BLaER1 treated with 17β-estradiol and CSF1 and Interleukin-3, amounts not matched to agents 10 nM and 100 nM (cell line): ENCODE measurements at regions not wholly inside any gene's neighbourhood (a gene's known extent, or its start where the extent isn't known, plus 50 kb on each side); places are given as distances from the start of the nearest gene placed in this dataset.

ENCODE experiments used
- H3K27ac ChIP-seq, 11 experiments: shearing (Covaris generic); formaldehyde crosslinking; 2 replicates each; pipeline ENCODE4 v1.8.1; 2022
- H3K27me3 ChIP-seq, 11 experiments: shearing (Covaris generic); formaldehyde crosslinking; 2 replicates each; pipeline ENCODE4 v1.8.1; 2022
- H3K36me3 ChIP-seq, 11 experiments: shearing (Covaris generic); formaldehyde crosslinking; 2 replicates each; pipeline ENCODE4 v1.8.1; 2022
- H3K4me1 ChIP-seq, 10 experiments: shearing (Covaris generic); formaldehyde crosslinking; 2 replicates each; pipeline ENCODE4 v1.8.1; 2022
- H3K4me2 ChIP-seq, 11 experiments: shearing (Covaris generic); formaldehyde crosslinking; 2 replicates each; pipeline ENCODE4 v1.8.1; 2022
- H3K4me3 ChIP-seq, 10 experiments: shearing (Covaris generic); formaldehyde crosslinking; 2 replicates each; pipeline ENCODE4 v1.8.1; 2022
- H3K9ac ChIP-seq, 11 experiments: shearing (Covaris generic); formaldehyde crosslinking; 2 replicates each; pipeline ENCODE4 v1.8.1; 2022
- H3K9me3 ChIP-seq, 11 experiments: shearing (Covaris generic); formaldehyde crosslinking; replicated peaks in 1 of 11; 2 replicates each; pipeline ENCODE4 v1.8.1; 2022
- H4K20me1 ChIP-seq, 11 experiments: shearing (Covaris generic); formaldehyde crosslinking; 2 replicates each; pipeline ENCODE4 v1.8.1; 2022
- Cebpa-rat ChIP-seq, 11 experiments: shearing (Covaris generic); IDR thresholded peaks; 2 replicates each; pipeline ENCODE4 v1.8.1; 2022

DNA sequence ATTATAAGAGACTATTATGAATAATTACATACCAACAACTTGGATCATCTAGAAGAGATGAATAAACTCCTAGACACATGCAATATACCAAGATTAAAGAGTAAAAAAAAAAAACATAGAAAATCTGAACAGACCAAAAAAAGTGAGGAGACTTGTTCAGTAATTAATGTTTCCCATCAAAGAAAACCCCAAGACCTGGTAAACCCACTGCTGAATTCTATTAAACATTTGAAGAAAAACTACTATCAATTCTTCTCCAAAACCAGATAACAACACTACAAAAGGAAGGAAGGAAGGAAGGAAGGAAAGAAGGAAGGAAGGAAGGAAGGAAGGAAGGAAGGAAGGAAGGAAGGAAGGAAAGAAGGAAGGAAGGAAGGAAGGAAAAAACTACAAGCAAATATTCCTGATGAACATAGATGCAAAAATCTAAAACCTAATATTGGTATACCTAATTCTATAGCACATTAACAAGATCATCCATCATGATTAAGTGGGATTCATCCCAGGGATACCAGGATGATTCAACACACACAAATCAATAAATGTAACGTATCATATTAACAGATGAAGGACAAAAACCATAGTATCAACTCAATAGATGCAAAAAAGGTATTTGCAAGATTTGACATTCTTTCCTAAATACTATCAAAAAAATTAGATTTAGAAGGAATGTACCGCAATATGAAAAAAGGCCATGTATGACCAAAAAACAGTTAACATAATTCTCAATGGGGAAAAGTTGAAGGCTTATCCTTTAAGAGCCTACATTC lies 445.5 kb downstream of the KCNH5 start:
- Histone ChIP-seq H3K4me2 (no peak overlapping the region), H3K9me3 (peaks cover 6 to 12% (median 10%) of the 10 kb centered on the region in 11 experiments; a peak in 14 of 22 replicates), H3K36me3 (no peaks in the 10 kb centered on the region), H4K20me1 (no peaks in the 10 kb centered on the region), H3K27me3 (no peaks in the 10 kb centered on the region), H3K9ac (no peak overlapping the region), H3K4me1 (no peaks in the 10 kb centered on the region), H3K4me3 (no peak overlapping the region), H3K27ac (no peak overlapping the region)
- no peak for TF ChIP-seq Cebpa-rat (IDR thresholded peaks at IDR 0.05)

DNA sequence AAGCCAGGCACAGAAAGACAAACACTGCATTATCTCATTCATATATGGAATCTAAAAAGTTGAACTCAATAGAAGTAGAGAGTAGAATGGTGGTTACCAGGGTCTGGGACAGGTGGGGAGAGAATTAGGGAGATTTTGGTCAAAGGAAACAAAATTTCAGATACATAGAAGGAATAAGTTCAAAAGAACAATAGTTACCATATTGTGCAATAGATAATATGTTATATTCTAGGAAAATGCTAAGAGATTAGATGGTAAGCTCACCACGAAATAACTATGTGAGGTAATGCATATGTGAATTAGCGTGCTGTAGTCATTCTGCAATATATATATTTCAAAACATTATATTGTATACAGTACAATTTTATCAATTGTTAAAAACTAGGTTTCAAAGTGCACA lies 442.5 kb downstream of the KCNH5 start:
- H3K9me3 ChIP-seq, result peaks cover 0 to 3% (median 0%) of the 10 kb centered on the region in 11 experiments; a peak in 1 of 22 replicates
- no peak overlapping the region for H3K9ac ChIP-seq
- no peaks in the 10 kb centered on the region for H3K36me3 ChIP-seq
- TF ChIP-seq Cebpa-rat (IDR thresholded peaks at IDR 0.05), result peak in 1 of 11 experiments; percentile 56; a peak in 1 of 22 replicates
- H3K4me2 ChIP-seq, result no peak overlapping the region
- no peak overlapping the region for H3K4me3 ChIP-seq
- no peaks in the 10 kb centered on the region for H4K20me1 ChIP-seq
- H3K4me1 ChIP-seq, result no peaks in the 10 kb centered on the region
- no peaks in the 10 kb centered on the region for H3K27me3 ChIP-seq
- no peak overlapping the region for H3K27ac ChIP-seq

DNA sequence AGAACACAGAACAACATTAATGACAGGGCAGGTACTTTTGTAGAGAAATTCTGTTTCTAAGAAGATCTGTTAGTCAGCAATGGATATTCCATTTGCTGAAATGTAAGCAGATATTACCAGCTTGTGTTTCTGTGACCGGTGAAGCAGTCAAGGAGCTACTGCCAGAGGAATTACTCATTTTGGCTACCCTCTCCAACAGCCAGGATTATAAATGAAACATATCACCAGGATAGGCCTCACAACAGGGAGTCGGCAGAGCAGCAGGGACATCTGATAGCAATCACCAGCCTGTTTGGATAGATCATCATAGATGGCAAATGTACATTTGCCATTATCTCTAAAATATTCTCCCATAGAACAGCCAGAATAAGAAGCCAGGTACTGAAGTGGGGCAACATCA lies 440.7 kb downstream of the KCNH5 start:
- no peak for TF ChIP-seq Cebpa-rat (IDR thresholded peaks at IDR 0.05)
- Histone ChIP-seq H3K36me3 (no peaks in the 10 kb centered on the region), H3K4me2 (no peak overlapping the region), H4K20me1 (no peaks in the 10 kb centered on the region), H3K27ac (no peak overlapping the region), H3K4me3 (no peak overlapping the region), H3K27me3 (no peaks in the 10 kb centered on the region), H3K9me3 (peaks cover 0 to 3% (median 0%) of the 10 kb centered on the region in 11 experiments; a peak in 1 of 22 replicates), H3K9ac (no peak overlapping the region), H3K4me1 (no peaks in the 10 kb centered on the region)

DNA sequence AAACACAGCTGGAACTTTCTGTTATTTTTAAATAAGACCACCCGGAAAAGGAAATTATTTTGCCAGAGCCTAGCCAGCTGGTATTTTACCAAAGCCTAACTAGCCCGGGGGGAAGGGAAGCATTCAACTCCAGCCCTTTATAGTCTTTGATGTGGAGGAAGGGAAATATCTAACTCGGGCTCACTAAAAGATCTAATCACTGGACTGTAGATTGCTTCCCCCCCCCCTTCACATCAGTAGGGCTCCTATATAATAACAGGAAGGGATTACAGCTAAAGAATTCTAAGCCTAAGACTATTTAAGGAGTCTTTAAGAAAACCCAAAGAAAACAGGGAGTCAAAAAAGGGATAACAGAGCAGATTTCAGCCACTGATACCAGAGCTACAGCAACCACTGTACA lies 431.1 kb downstream of the KCNH5 start:
- H3K9me3 ChIP-seq, result peaks cover 11 to 46% (median 23%) of the 10 kb centered on the region in 11 experiments
- no peak for TF ChIP-seq Cebpa-rat (IDR thresholded peaks at IDR 0.05)
- H3K4me1 ChIP-seq, result peaks cover 0 to 11% (median 8%) of the 10 kb centered on the region in 10 experiments; a peak in 10 of 20 replicates
- H3K36me3 ChIP-seq, result no peaks in the 10 kb centered on the region
- H3K4me2 ChIP-seq, result peak overlapping the region in 7 of 11 experiments; percentile 3 to 56 (median 32); a peak in 11 of 22 replicates
- no peak overlapping the region; a peak in 1 of 22 replicates for H3K27ac ChIP-seq
- H3K27me3 ChIP-seq, result no peaks in the 10 kb centered on the region
- no peaks in the 10 kb centered on the region for H4K20me1 ChIP-seq
- H3K9ac ChIP-seq, result no peak overlapping the region
- H3K4me3 ChIP-seq, result no peak overlapping the region

DNA sequence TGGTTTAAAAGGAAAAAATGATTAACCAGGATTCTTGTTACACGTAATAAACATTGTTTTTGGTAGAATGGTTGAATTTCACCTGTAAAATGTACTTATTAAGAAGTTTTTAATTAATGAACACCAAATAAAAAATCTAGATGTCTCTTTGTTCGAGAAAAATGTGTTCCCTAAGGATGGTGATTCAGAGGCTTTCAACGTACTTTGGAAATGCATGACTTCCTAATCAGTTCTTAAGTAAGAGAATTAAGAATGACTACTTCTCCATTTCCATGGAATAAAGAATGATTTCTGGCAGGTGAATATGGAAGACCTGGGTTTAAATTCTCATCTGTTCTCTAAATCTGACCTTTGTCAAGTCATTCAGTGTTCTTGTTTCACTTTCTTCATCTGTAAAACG lies 428.6 kb downstream of the KCNH5 start:
- peaks cover 0 to 11% (median 8%) of the 10 kb centered on the region in 10 experiments; a peak in 10 of 20 replicates for H3K4me1 ChIP-seq
- H3K36me3 ChIP-seq, result no peaks in the 10 kb centered on the region
- no peak overlapping the region for H3K9ac ChIP-seq
- H3K27me3 ChIP-seq, result no peaks in the 10 kb centered on the region
- H4K20me1 ChIP-seq, result no peaks in the 10 kb centered on the region
- no peak overlapping the region for H3K4me2 ChIP-seq
- H3K9me3 ChIP-seq, result peaks cover 11 to 30% (median 23%) of the 10 kb centered on the region in 11 experiments
- TF ChIP-seq Cebpa-rat (IDR thresholded peaks at IDR 0.05), result no peak
- H3K4me3 ChIP-seq, result no peak overlapping the region
- H3K27ac ChIP-seq, result no peak overlapping the region

DNA sequence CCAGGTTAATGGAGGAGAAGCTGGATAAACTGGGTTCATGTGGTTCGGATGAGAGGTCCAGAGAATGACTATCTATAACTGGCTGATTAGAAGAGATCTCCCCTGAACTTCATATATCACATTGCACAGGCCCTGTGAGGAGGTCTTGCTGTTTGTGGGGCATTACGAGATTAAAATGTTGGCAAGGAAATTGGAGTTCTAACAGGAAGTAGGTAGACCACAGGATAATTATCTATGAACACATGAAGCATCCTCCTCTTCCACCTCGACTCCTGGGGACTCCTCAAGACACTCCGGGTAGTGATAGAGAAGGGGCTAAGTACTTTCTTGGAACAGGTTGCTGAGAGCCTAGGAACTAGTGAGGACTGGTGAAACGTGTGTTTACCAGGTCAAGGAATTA lies 418.8 kb downstream of the KCNH5 start:
- no peaks in the 10 kb centered on the region for H4K20me1 ChIP-seq
- H3K4me2 ChIP-seq, result no peak overlapping the region
- H3K27ac ChIP-seq, result no peak overlapping the region
- H3K9ac ChIP-seq, result no peak overlapping the region
- no peak for TF ChIP-seq Cebpa-rat (IDR thresholded peaks at IDR 0.05)
- H3K36me3 ChIP-seq, result no peaks in the 10 kb centered on the region
- H3K4me3 ChIP-seq, result no peak overlapping the region
- H3K9me3 ChIP-seq, result peaks cover 0 to 5% (median 0%) of the 10 kb centered on the region in 11 experiments; a peak in 1 of 22 replicates
- no peaks in the 10 kb centered on the region for H3K4me1 ChIP-seq
- H3K27me3 ChIP-seq, result no peaks in the 10 kb centered on the region

DNA sequence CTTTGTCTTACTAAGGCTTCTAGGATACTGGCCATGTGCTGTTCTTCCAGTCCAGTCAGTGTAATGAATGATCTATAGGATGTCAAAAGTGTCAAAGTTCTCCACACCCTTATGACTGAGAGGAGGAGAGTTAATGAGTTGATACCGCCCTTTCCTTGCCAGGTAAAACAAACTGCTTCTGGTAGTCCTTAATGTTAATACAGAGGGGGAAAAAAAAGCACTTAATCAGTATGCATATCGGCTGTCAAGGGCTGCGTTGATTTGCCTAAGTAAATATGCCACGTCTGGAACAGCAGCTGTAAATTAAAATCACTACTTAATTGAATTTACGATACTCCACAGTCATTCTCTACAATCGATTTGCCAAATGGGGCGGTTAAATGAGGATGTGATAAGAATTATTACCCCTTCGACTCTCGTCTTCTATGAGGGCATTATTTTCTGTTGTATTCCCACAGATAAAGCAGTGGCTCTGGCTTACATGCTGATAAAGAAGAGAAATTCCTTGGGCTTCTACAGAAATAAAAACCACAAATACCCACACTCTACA lies 416.0 kb downstream of the KCNH5 start:
- H3K9ac ChIP-seq, result no peak overlapping the region
- no peaks in the 10 kb centered on the region for H3K4me1 ChIP-seq
- H4K20me1 ChIP-seq, result no peaks in the 10 kb centered on the region
- H3K9me3 ChIP-seq, result no peaks in the 10 kb centered on the region
- no peak overlapping the region for H3K4me2 ChIP-seq
- no peak for TF ChIP-seq Cebpa-rat (IDR thresholded peaks at IDR 0.05)
- no peaks in the 10 kb centered on the region for H3K36me3 ChIP-seq
- H3K27ac ChIP-seq, result no peak overlapping the region
- H3K27me3 ChIP-seq, result no peaks in the 10 kb centered on the region
- H3K4me3 ChIP-seq, result no peak overlapping the region

DNA sequence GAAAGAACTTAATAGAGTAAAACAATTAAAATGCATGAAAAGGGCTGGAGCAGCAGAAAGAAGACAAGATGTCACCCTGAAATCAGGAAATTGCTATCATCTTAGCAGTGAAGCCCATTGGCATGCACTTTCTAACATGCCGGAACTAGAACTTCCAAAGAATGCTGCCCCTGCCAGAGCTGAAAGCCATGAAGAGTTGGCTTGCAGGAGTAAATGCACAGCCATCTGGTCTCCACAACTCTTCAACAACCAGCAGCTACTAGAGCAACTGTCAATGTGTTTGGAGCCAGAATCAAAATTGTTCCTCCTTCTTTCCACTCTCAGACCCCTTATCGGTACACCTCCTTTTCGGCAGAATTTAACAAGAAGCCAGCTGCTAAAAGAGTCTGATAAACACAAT lies 414.1 kb downstream of the KCNH5 start:
- TF ChIP-seq Cebpa-rat (IDR thresholded peaks at IDR 0.05), result no peak
- no peak overlapping the region for H3K27ac ChIP-seq
- H3K9me3 ChIP-seq, result no peaks in the 10 kb centered on the region; a peak in 1 of 22 replicates
- H3K36me3 ChIP-seq, result no peaks in the 10 kb centered on the region
- no peaks in the 10 kb centered on the region for H4K20me1 ChIP-seq
- H3K9ac ChIP-seq, result no peak overlapping the region
- H3K4me1 ChIP-seq, result no peaks in the 10 kb centered on the region
- no peak overlapping the region for H3K4me3 ChIP-seq
- H3K27me3 ChIP-seq, result no peaks in the 10 kb centered on the region
- no peak overlapping the region for H3K4me2 ChIP-seq

DNA sequence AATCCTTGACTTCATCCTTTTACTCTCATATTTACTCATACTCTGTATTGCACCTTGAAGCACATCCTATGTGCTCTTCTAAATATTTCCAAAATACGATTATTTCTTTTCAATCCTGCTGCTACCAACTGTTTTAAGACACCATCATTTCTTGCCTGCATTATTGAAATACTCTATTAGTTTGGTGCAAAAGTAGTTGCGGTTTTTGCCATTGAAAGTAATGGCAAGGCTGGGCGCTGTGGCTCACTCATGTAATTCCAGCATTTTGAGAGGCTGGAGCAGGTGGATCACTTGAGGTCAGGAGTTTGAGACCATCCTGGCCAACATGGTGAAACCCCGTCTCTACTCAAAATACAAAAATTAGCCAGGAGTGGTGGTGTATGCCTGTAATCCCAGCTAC lies 412.5 kb downstream of the KCNH5 start:
- Histone ChIP-seq H3K9ac (no peak overlapping the region), H3K4me2 (no peak overlapping the region), H3K27me3 (no peaks in the 10 kb centered on the region), H4K20me1 (no peaks in the 10 kb centered on the region), H3K36me3 (no peaks in the 10 kb centered on the region), H3K4me3 (no peak overlapping the region), H3K4me1 (no peaks in the 10 kb centered on the region), H3K9me3 (no peaks in the 10 kb centered on the region; a peak in 1 of 22 replicates), H3K27ac (no peak overlapping the region)
- TF ChIP-seq Cebpa-rat (IDR thresholded peaks at IDR 0.05), result no peak

DNA sequence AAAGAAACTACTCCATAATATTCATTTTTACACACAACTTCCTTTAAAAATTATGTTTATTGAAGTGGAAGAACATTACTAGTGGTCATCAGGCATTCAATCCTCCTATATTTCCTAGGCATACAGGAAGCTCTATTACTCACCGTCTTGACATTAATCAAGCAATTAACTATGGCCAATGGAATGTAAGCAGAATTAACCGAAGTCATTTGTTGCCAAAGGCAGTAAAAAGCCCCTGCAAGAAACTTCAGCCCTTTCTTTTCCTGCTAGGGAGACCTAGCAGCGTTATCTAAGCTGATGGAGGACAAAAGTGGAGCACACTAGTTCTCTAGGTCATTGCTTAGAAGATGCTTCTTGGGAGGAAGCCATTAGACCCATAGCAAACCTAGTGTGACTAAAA lies 399.6 kb downstream of the KCNH5 start:
- Histone ChIP-seq H3K4me2 (no peak overlapping the region), H3K4me3 (no peak overlapping the region), H3K27me3 (no peaks in the 10 kb centered on the region), H3K9me3 (no peaks in the 10 kb centered on the region), H3K36me3 (no peaks in the 10 kb centered on the region), H3K4me1 (no peaks in the 10 kb centered on the region), H3K9ac (no peak overlapping the region), H3K27ac (no peak overlapping the region), H4K20me1 (no peaks in the 10 kb centered on the region)
- TF ChIP-seq Cebpa-rat (IDR thresholded peaks at IDR 0.05), result no peak
